ENCODE measurements at regions not wholly inside any gene's neighbourhood (a gene's known extent, or its start where the extent isn't known, plus 50 kb on each side); places are given as distances from the start of the nearest gene placed in this dataset.
"Not testable (repeated sequence)": the region's sequence is repeated elsewhere in the genome, so short reads cannot be mapped to it uniquely, and the experiment has no call there.

DNA sequence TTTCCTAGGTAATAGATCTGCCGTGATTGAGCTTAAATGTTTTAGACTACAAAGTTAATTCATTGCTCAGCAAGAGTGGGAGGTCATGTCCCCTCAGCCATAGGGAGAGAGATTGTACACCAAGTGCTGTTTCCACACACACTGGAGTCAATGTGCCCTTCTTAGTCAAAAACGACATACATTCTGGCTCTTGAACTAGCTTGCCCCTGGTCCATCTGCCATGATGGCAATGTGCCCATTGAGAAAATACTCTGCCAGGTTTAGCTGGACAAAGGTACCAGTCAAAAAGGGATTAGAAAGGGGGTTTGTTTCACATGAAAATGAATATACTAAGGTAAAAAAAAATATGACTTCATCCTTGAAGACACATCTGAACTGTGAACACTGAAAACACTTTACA lies 377.1 kb upstream of the ADGRL3 start:
- no peak for DNase-seq

DNA sequence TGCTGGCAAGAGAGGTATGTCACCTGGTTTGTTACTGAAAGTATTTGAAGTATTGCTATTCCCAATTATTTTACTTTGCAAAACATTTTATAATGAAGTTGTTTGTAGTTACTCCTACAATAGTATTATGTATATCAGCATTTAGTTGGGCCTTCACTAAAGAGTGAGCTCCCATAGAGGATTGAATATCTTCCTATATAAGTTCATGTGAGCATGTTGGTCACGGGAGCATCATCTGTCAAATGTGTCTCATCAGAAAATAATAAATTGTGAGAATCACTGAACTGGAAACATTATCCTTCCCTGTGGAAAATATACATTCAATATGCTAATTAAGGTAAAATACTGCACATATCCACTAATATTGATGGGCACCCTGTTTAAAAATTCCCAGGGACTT lies 360.1 kb upstream of the ADGRL3 start:
- DNase-seq, result no peak

DNA sequence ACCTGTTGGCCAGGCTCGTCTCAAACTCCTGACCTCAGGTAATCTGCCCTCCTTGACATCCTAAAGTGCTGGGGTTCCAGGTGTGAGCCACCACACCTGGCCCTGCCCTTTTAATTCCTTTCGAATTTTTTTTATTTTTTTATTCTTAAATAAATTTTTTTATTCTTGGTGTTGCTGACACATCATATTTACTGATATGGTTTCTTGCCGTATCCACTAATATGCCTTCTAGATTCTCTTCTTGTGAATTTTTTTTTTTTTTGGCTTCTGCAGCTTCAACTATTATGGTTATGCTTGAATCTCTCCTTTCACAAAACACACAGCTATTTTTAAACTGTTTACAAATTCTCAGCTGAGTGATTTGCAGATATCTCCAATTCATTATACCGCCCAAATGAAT lies 353.4 kb upstream of the ADGRL3 start:
- DNase-seq, result no peak

DNA sequence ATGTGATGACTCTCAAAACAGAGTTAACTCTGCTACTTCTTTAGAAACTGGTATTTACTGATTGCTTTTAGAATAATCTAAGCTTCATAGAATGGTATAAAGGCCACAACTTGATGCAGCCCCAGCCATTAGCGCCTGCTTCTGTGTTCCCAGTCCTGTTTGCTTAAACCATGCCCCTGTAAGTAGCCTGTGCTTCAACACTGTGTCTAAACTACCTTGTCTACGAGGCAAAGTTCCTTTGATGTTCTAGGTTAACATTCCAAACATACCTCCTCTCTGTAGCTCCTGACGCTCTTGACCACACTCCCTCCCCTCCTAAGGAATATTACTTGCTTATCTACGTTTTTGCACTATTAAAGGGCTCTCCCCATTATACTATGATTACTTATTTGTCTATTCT lies 352.5 kb upstream of the ADGRL3 start:
- DNase-seq, result no peak

DNA sequence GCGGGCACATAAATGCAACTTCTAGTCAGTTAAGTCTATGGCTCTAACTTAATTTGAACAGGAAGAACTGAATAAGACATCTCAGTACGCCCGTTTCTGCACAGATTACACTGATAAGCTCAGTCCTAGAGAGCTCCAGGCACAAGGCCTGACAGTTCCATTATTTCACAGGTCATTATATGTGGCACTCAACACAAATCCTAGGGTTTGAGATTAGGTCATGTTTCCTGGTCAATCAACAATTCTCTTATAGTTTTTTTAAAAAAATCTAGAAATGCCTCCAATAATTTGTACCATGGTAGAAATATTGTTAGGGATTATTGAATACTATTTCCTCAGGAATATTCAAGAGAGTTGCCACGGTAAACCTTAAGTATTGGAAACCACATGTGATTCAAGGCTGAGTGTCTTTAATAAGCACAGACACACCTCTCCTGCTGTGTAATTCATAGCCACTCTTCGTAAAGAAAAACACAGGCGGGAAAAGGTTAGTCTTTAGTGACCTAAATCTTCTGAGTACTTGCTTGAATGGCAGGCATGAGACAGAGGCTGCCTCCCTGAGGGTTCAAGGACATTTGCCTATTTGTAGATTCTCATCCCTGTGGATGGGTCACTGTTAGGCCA lies 342.9 kb upstream of the ADGRL3 start:
- DNase-seq, result no peak

DNA sequence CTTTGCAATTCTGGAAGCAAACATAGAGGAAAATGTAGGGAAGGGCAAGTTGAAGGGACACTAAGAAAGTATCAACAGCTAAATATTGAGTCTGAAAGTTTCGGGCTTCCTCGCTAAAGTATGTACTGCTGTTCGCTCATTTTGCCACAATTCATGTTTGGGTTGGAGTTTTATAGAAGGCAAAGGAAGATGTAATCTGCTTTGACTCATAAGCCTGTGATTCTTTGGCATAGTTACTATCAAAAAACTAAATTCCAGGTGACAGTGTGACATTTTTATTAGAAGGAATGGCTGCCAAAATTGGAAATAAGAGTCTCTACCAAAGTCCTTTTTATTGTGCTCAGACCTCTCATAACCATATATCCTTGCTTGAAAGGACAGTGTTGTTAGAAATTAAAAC lies 336.7 kb upstream of the ADGRL3 start:
- no peak for DNase-seq

DNA sequence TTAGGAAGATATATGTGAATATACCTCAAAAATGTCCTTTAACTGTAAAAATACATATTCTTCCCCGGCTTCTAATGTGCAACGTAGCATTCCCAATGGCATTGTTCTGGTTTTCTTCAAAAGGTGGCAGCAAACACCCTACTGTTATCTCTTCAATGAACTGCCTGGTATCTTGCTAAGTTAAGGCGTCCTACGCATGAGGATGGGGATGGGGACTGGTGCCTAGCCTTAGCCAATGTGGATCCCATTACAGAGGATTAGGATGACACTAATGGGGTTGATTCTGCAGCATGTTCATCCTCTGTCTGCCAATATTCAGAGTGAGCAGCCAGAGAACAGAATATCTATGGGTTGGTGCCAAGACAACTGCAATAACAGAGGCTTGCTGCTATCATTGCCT lies 334.9 kb upstream of the ADGRL3 start:
- DNase-seq, result no peak

DNA sequence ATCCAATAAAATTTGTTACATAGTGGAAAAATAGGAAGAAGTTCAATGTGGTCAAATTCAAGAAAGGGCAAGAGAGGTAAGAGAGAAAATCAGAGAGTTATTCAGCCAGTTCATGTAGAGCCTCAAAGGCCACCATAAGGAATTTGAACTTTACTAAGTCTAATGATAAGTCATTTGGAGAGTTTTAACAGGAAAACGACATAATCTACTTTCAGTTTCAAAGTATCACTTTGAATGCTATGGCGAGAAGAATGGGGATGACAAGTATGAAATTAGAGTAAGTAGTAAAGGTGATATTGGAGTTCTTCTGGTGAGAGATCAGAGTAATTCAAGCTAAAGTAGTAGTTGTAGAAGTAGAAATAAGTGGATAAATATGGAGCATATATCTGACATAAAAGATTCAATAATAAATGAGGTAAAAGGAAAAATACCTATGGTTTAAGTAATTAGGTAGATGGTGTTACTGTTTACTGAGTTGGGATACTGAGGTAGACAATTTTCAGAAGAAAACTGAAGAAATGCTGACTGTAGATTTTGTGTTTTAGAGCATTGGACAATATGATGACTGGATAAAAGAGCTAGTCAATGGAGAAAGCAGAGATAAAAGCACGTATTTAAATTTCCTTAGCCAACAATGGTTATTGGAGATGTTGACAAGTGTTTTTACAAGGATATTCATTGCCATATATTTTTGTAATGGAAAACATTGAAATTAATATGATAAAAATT lies 331.7 kb upstream of the ADGRL3 start:
- no peak for DNase-seq

DNA sequence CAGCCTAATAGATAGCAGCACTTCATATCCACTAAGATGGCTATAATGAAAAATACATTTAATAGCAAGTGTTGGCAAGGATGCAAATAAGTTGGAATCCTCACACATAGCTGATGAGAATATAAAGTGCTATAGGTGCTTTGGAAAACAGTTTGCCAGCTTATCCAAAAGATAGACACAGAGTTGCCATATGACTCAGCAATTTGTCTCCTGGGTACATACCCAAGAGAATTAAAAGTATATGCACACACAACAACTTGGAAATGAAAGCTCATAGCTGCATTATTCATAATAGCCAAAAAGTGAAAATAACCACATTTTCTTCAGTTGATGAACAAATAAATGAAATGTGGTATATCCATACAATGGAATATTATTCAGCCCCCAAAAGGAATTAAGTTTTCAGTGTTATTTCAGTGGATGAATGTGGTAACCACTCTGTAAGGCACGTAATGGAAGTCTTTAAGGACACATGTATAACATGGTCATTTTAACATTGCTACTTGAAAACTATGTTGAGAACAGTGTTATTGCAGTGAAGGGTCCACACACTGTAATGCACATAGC lies 320.9 kb upstream of the ADGRL3 start:
- no peak for DNase-seq

DNA sequence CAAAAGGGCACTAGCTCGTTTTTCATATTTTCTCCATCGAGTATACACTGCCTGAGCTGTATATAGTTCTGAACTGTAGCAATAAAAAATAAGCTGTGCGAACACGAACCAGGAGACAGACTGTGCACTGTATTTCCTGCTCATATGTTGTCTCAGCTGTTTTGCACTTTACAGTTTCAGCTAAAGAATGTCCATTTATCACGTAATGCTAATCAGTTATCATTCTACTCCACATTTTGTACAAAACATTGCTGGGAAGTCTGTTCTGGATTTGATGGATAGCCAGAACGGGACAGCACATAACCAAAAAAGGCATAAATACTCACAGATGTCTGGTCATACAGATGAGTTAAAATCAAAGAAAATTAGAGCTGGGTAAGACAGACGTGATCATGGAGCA lies 315.5 kb upstream of the ADGRL3 start:
- DNase-seq, result no peak

DNA sequence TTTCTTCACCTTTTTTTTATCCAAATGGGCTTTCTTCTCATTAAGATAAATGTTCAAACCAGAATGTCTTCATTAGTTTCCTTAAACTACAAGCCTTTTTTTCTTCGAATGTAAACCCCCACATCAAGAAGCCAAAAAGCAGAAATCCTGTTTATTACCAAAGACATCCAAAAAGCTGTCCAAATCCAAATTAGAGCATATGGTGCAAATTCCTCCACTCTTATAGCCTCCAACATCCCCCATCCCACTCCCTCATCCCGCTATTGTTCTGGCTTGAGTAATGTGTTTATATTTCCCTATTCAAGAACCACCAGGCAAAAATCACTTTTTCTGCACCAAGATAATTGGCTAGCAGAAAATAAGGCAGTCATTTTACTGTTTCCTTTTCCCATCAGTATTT lies 315.1 kb upstream of the ADGRL3 start:
- DNase-seq, result no peak

DNA sequence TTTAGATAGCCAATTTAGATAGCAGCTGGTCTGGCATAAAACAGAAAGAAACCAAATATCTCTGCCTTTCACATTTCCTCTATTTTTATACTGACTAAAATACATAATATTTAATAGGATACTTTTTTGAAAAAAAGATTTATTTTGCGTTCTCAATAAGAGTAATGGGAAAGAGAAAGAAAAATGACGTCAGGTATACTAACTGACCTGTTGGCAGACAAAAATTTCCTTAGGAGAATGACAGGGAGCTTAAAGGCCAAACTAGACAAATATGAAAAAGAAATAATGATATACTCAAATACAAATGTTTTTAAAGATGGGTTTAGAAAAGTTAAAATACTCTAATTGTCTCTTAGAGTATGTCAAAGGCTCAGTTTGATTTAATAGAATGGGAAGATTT lies 309.4 kb upstream of the ADGRL3 start:
- DNase-seq, result no peak

DNA sequence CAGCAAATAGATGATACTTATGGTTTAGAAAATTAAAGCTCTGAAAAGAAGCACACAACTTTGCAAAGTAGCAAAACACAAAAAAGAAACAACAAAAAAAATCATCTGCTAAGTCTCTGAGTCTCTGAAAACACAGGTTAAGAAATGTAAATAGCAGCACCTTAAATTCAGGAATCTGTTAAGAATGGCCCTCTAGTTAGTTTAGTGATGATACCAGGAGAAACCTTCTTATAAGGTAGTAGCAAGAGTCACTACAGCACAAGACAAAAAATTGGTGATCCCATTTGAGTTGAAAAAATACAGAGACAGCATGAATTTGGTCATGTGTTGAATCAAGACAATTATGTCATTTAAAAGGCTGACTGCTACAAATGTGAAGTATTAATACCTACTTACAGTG lies 308.2 kb upstream of the ADGRL3 start:
- DNase-seq, result no peak

DNA sequence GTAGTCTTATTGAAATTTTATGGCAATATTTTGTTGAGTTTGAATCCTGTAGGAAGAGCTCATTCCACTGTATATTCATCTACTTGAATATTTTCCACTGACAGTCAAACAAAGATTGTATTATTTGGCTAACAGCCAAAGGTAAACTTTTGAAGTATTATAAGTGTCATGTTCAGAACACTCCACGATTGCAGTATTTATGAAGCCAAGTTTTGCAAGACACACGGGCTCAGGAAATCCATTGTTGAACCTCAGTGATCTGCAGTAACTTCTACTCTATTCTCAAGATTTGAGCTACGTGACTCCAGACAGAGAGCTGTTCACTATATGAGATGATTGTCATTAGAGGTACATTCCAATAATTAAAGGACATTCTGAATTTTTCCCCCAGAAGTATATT lies 302.7 kb upstream of the ADGRL3 start:
- no peak for DNase-seq

DNA sequence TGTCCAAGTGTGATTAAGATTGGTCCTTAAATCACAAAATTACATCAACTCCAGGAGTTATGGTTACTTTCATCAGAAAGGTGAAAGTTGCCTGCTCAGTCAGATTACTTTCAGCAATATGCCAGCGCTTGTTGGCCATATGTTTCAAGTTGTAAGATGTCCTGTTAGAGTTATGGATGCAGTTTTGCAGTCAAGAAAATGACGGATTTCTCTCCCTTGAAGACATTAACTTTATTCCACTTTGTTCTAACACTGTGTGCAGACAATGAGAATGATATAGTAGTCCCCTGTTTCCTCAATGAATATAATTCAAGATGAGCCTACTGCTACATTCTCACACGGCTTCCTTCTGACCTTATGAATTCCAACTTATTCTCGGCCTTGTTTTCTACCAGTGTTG lies 295.0 kb upstream of the ADGRL3 start:
- no peak for DNase-seq

DNA sequence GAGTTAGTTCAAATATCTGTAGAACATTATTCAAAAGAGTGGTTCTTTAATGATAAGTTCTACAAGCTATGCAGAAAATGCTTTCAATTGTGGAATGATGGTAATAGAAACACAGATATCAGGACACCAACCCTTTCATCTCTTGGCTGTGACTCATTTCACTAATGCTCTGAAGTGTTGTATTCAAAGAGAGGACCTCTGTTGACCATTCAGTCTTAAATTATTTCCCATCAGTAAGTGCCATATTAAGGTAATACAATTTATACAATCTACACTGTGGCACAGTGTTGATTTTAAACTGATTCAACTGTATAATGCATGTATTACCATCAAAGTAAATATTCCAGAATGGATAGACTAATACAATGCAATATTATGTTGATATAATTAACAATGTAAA lies 289.0 kb upstream of the ADGRL3 start:
- DNase-seq, result no peak

DNA sequence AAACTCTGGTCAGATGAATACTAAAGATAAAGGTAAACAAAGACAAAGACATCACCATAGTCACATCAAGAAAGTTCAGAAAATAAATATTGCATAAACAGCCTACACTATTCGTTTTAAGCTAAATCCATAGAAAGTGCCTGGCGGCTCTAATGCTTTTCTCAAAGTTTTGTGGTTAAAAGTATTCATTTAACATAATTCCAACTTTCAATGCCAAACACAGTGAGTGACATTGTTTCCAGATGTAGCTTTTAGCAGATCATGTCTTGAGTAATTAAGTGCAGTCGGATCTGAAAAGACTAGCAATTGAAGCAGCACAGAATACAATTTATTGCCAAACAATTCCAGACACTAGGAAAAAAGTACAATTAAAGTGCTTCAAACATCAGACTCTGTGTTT lies 287.1 kb upstream of the ADGRL3 start:
- DNase-seq, result no peak

DNA sequence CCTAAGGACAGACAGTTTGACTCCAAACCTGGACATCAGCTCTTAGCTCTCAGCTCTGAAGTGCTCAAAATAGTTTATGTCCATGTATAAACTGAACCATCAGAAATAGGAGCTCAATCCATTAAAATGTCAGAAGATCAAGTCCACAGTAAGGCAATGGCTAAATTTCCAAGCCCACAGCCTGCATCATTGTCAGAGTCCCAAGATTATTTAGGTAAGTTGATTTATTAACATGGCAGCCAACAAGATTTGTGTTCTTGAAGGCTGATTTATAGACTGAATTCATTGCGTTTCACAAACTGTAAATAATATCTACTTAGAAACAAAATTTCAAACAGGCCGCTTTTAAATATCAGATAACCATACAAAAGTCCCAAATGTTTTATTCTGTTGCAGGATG lies 286.5 kb upstream of the ADGRL3 start:
- DNase-seq, result no peak

DNA sequence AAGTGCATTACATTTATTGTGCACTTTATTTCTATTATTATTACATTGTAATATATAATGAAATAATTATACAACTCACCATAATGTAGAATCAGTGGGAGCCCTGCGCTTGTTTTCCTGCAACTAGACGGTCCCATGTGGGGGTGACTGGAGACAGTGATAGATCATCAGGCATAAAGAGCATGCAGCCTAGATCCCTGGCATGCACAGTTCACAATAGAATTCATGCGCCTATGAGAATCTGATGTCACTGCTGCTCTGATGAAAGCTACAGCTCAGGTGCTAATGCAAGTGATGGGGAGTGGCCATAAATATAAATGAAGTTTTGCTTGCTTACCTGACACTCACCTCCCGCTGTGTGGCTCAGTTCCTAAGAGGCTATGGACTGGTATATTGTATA lies 278.4 kb upstream of the ADGRL3 start:
- not testable (repeated sequence) for DNase-seq

DNA sequence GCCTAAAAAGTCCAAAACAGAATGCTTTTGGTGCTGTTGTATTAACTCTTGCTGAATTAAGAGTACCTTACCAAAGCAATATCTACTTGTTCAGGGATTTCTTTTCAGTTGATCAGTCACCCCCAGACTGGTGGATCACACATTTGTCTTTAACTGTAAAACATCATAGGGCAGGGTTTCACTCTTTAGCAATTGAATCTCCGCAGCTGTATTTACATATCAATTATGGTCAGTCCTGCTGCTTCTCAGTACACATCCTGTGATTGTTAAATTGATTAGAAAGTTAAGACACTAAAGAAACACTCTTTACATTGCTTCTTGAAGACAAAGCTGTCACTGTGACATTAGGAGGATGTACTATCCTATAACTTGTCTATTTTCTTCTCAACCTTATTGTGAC lies 277.1 kb upstream of the ADGRL3 start:
- no peak for DNase-seq

DNA sequence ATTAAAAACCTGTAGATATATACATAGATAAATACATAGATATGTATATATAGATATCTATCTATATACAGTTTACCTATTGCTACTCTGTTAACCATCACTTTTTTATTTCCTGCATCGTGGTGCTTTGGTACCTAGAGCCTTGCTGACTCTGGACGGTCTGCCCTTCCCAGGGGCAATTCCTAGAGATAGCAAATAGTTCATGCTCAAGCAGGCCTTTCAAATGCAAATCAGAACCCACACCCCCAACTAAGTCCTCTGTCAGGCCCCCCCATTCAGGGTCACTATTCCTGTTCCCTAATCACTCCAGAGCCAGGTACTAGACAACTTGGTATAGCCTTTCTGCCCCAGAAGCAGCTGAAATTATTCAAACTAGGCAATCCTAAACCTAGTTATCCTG lies 273.5 kb upstream of the ADGRL3 start:
- no peak for DNase-seq

DNA sequence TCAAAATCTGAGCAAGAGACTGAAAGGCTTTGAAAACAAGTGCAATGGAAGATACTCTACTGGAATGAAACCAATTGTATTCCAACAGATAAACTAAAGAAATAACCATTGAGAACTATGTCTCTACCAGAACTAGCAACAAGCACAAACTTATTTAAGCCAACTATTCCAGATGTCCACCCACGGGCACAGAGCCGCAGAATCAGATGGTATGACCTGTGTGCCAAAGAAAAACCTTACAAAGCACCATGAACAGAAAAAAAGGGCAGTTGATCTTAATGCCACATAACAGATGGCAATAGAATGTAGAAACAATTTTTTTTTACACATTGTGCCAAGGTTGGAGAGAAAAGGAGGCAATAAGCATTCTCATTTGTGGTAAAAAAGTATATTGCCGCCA lies 269.3 kb upstream of the ADGRL3 start:
- DNase-seq, result no peak

DNA sequence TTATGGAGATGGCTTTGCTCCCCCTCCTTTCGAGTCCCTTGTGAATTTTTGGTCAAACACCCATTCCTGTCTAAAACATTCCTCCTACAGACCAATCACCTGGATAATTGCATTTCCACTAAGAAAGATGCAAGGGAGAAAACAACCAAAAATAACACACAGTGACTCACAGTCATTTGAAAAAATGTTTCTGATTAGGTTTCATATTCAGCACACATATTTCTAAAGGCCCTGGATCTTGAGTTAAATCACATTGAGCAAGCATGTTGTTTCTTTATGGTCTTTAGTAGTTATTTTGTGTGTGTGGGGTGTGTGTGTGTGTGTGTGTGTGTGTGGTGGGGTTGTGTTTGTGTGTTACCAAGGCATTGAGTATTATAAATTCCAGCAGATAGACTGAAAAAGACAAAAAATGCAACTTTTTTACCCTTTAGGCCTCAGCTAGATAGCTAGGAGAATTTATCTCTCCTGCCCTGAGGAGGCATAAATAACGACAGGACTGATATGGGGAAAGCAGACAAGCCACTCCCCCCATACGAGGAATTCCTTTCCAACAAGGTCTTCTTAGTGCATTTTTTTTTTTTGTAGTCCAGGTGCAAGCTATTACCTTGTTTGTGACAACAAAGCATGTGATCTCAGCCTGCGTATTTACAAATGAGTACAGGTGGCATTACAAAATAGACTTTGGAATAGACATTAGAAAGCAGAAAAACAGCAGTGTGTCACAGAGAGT lies 265.4 kb upstream of the ADGRL3 start:
- DNase-seq, result no peak

DNA sequence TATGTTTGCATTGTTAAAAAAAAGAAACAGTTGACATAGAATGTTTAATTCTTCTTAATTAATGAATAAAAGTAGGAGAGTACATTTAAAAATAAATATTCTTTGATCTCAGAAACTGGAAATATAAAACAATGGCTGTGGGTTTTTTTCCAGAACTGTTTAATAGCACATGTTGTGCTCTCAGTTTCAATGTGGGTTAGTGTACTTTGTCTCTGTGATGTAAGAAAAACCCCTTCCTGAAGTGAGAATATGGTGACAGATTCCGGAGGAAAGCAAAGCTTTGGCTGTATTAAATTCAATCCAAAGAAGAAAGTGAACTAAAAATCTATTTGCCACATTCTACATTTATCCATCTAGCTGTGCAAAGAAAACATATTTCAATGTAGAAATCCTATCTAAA lies 261.9 kb upstream of the ADGRL3 start:
- no peak for DNase-seq

All from stimulated activated CD4-positive, alpha-beta T cell treated with anti-CD3 and anti-CD28 coated beads, Interleukin-12 subunit alpha, Interleukin-12 subunit beta, amount 100 ng/mL, for 4 hours (primary cell).